Natural killer cell treated with Interleukin-12 subunit alpha and Interleukin-12 subunit beta and Interleukin-15 and Interleukin-18, amount 100 ng/mL, for 72 hours (primary cell): ENCODE measurements at regions not wholly inside any gene's neighbourhood (a gene's known extent, or its start where the extent isn't known, plus 50 kb on each side); places are given as distances from the start of the nearest gene placed in this dataset.

Experiments
- ATAC-seq, 2 donors: fragments of 150-1000 bp; cut with Tn5 transposase in 1 of 2; sonication (Bioruptor Pico), chemical (Tn5 transposase) in 1 of 2; 2 replicates each; pipeline ENCODE4 v1.10.0; 2021
- DNase-seq: peaks from one replicate; pipeline ENCODE4 v3.0.0; 2022; ENCODE audit warnings: low spot score
- H3K27ac Mint-ChIP-seq, 2 donors: 1 replicate in 1 of 2; 2 replicates in 1 of 2; pipeline ENCODE4 v1.8.0; 2022; ENCODE audit warnings: mixed read lengths in 2 of 2, mild to moderate bottlenecking in 1 of 2, moderate library complexity in 1 of 2
- H3K27me3 Mint-ChIP-seq, 2 donors: 1 replicate in 1 of 2; 2 replicates in 1 of 2; pipeline ENCODE4 v1.8.0; 2022; ENCODE audit warnings: mixed read lengths in 2 of 2
- H3K36me3 Mint-ChIP-seq: one replicate; pipeline ENCODE4 v1.8.0; 2022; ENCODE audit warnings: mixed read lengths
- H3K4me1 Mint-ChIP-seq, 2 donors: 1 replicate in 1 of 2; 2 replicates in 1 of 2; pipeline ENCODE4 v1.8.0; 2022; ENCODE audit warnings: low read depth in 2 of 2, mixed read lengths in 2 of 2, mild to moderate bottlenecking in 1 of 2
- H3K4me3 Mint-ChIP-seq: one replicate; pipeline ENCODE4 v1.8.0; 2022; ENCODE audit warnings: mixed read lengths
- H3K9me3 Mint-ChIP-seq: 2 replicates; pipeline ENCODE4 v1.8.0; 2022; ENCODE audit warnings: mixed read lengths

GRCh38 chr15:69552057-69552815, 99.6 kb downstream of the RPLP1 start:
- Mint-ChIP-seq H3K4me1 (peaks cover 7 to 10% of the 10 kb centered on the region in 2 donors), H3K27ac (no peak overlapping the region), H3K27me3 (peaks cover 24 to 25% of the 10 kb centered on the region in 2 donors), H3K9me3 (peaks cover 3% of the 10 kb centered on the region), H3K4me3 (no peak overlapping the region), H3K36me3 (peaks cover 7% of the 10 kb centered on the region)
- ATAC-seq (peak in 1 of 2 donors; percentile 53), DNase-seq (no peak)

GRCh38 chr15:69553686-69554085, 101.1 kb downstream of the RPLP1 start:
- Mint-ChIP-seq H3K9me3 (peaks cover 3% of the 10 kb centered on the region), H3K4me3 (no peak overlapping the region), H3K36me3 (peaks cover 7% of the 10 kb centered on the region), H3K27me3 (peaks cover 21 to 24% of the 10 kb centered on the region in 2 donors), H3K4me1 (peaks cover 7 to 10% of the 10 kb centered on the region in 2 donors), H3K27ac (no peak overlapping the region)
- DNase-seq = no peak
- ATAC-seq = no peak

- peaks cover 7% of the 10 kb centered on the region for H3K36me3 Mint-ChIP-seq
- no peak for DNase-seq
- H3K4me1 Mint-ChIP-seq = peaks cover 7 to 10% of the 10 kb centered on the region in 2 donors
- H3K27ac Mint-ChIP-seq = no peak overlapping the region
- no peak overlapping the region for H3K4me3 Mint-ChIP-seq
- H3K9me3 Mint-ChIP-seq = peaks cover 3% of the 10 kb centered on the region
- ATAC-seq = no peak
- H3K27me3 Mint-ChIP-seq = peaks cover 18 to 20% of the 10 kb centered on the region in 2 donors
Observed at GRCh38 chr15:69554279-69554961, 101.8 kb downstream of the RPLP1 start.

- Mint-ChIP-seq H3K9me3 (peaks cover 3% of the 10 kb centered on the region), H3K4me1 (peaks cover 7 to 10% of the 10 kb centered on the region in 2 donors), H3K27ac (peak overlapping the region in 1 of 2 donors; percentile 11), H3K27me3 (peaks cover 11 to 13% of the 10 kb centered on the region in 2 donors), H3K4me3 (no peak overlapping the region), H3K36me3 (peaks cover 7% of the 10 kb centered on the region)
- DNase-seq = no peak
- ATAC-seq = no peak
Observed at GRCh38 chr15:69555080-69555479, 102.5 kb downstream of the RPLP1 start.

- no peak overlapping the region for H3K4me3 Mint-ChIP-seq
- H3K27ac Mint-ChIP-seq = no peak overlapping the region
Observed at GRCh38 chr15:69556344-69556743, 103.7 kb downstream of the RPLP1 start.

GRCh38 chr15:69557020-69557706, 104.5 kb downstream of the RPLP1 start:
- Mint-ChIP-seq H3K36me3 (no peaks in the 10 kb centered on the region), H3K27me3 (peaks cover 0 to 10% of the 10 kb centered on the region in 2 donors), H3K9me3 (no peaks in the 10 kb centered on the region), H3K4me1 (peaks cover 4 to 5% of the 10 kb centered on the region in 2 donors), H3K4me3 (no peak overlapping the region), H3K27ac (no peak overlapping the region)
- ATAC-seq (no peak), DNase-seq (peak; percentile 32)

More at GRCh38 chr15:69556344-69556743, 103.7 kb downstream of the RPLP1 start:
- no peak for DNase-seq
- H3K27me3 Mint-ChIP-seq = peaks cover 3 to 5% of the 10 kb centered on the region in 2 donors
- H3K36me3 Mint-ChIP-seq = peaks cover 3% of the 10 kb centered on the region
- H3K9me3 Mint-ChIP-seq = peaks cover 3% of the 10 kb centered on the region
- peaks cover 7 to 10% of the 10 kb centered on the region in 2 donors for H3K4me1 Mint-ChIP-seq
- no peak for ATAC-seq

- Mint-ChIP-seq H3K9me3 (no peaks in the 10 kb centered on the region), H3K27me3 (peaks cover 4 to 8% of the 10 kb centered on the region in 2 donors), H3K27ac (no peak overlapping the region), H3K4me1 (no peaks in the 10 kb centered on the region), H3K36me3 (no peaks in the 10 kb centered on the region), H3K4me3 (no peak overlapping the region)
- ATAC-seq = no peak
- no peak for DNase-seq
Observed at GRCh38 chr15:69557707-69558409, 105.2 kb downstream of the RPLP1 start.

GRCh38 chr15:69559440-69560190, 107.0 kb downstream of the RPLP1 start:
- Mint-ChIP-seq H3K27ac (peak overlapping the region in 1 of 2 donors; percentile 33), H3K9me3 (no peaks in the 10 kb centered on the region), H3K4me3 (no peak overlapping the region), H3K27me3 (peaks cover 10 to 13% of the 10 kb centered on the region in 2 donors), H3K4me1 (peaks cover 0 to 2% of the 10 kb centered on the region in 2 donors), H3K36me3 (no peaks in the 10 kb centered on the region)
- ATAC-seq = peak; percentile 51 to 56
- no peak for DNase-seq

GRCh38 chr15:69561071-69561784, 108.6 kb downstream of the RPLP1 start:
- no peak overlapping the region for H3K27ac Mint-ChIP-seq
- H3K27me3 Mint-ChIP-seq = peaks cover 10 to 18% of the 10 kb centered on the region in 2 donors
- ATAC-seq = no peak
- H3K36me3 Mint-ChIP-seq = no peaks in the 10 kb centered on the region
- peaks cover 0 to 2% of the 10 kb centered on the region in 2 donors for H3K4me1 Mint-ChIP-seq
- H3K4me3 Mint-ChIP-seq = no peak overlapping the region
- no peaks in the 10 kb centered on the region for H3K9me3 Mint-ChIP-seq
- DNase-seq = no peak

- H3K27me3 Mint-ChIP-seq = peaks cover 10 to 17% of the 10 kb centered on the region in 2 donors
- DNase-seq (no peak), ATAC-seq (no peak)
- H3K27ac Mint-ChIP-seq = no peak overlapping the region
- H3K9me3 Mint-ChIP-seq = no peaks in the 10 kb centered on the region
- no peaks in the 10 kb centered on the region for H3K36me3 Mint-ChIP-seq
- H3K4me1 Mint-ChIP-seq = peaks cover 0 to 2% of the 10 kb centered on the region in 2 donors
- no peak overlapping the region for H3K4me3 Mint-ChIP-seq
Observed at GRCh38 chr15:69562116-69562515, 109.5 kb downstream of the RPLP1 start.

GRCh38 chr15:69562564-69562963, 109.9 kb downstream of the RPLP1 start:
- H3K4me1 Mint-ChIP-seq = peaks cover 0 to 2% of the 10 kb centered on the region in 2 donors
- no peak overlapping the region for H3K27ac Mint-ChIP-seq
- no peaks in the 10 kb centered on the region for H3K9me3 Mint-ChIP-seq
- H3K4me3 Mint-ChIP-seq = no peak overlapping the region
- peaks cover 10 to 17% of the 10 kb centered on the region in 2 donors for H3K27me3 Mint-ChIP-seq
- ATAC-seq = no peak
- no peak for DNase-seq
- H3K36me3 Mint-ChIP-seq = no peaks in the 10 kb centered on the region

- no peak for ATAC-seq
- Mint-ChIP-seq H3K9me3 (no peaks in the 10 kb centered on the region), H3K4me1 (peaks cover 0 to 2% of the 10 kb centered on the region in 2 donors), H3K27ac (no peak overlapping the region), H3K4me3 (no peak overlapping the region), H3K27me3 (peaks cover 10 to 17% of the 10 kb centered on the region in 2 donors), H3K36me3 (no peaks in the 10 kb centered on the region)
- DNase-seq = no peak
Observed at GRCh38 chr15:69565066-69565655, 112.5 kb downstream of the RPLP1 start.
